ENCODE measurements at regions not wholly inside any gene's neighbourhood (a gene's known extent, or its start where the extent isn't known, plus 50 kb on each side); places are given as distances from the start of the nearest gene placed in this dataset.

- no peaks in the 10 kb centered on the region for H3K4me1 ChIP-seq (ENCODE audit: control insufficient read depth, insufficient read depth, low read length)
- no peaks in the 10 kb centered on the region for H3K27me3 ChIP-seq (ENCODE audit: control insufficient read depth, insufficient read depth, low read length, poor library complexity, severe bottlenecking)
- 92 to 99% methylated on average over 1 to 2 of the region's 2 CpGs for WGBS, 2 experiments
- no peaks in the 10 kb centered on the region for H3K36me3 ChIP-seq (ENCODE audit: control insufficient read depth, insufficient read depth, low read length)
- no peak overlapping the region for H3K4me3 ChIP-seq (ENCODE audit: insufficient read depth, low read depth, low read length)
- H3K27ac ChIP-seq (ENCODE audit: insufficient read depth, low read depth, low read length, poor library complexity, severe bottlenecking), result no peak overlapping the region
- H3K9me3 ChIP-seq (ENCODE audit: control insufficient read depth, low read length), result no peaks in the 10 kb centered on the region
Observed at GRCh38 chr18:66729442-66730239, 125.8 kb upstream of the CDH19 start.

GRCh38 chr18:66728951-66729350, 125.1 kb upstream of the CDH19 start:
- H3K27me3 ChIP-seq (ENCODE audit: control insufficient read depth, insufficient read depth, low read length, poor library complexity, severe bottlenecking), result no peaks in the 10 kb centered on the region
- no peaks in the 10 kb centered on the region for H3K36me3 ChIP-seq (ENCODE audit: control insufficient read depth, insufficient read depth, low read length)
- no peaks in the 10 kb centered on the region for H3K9me3 ChIP-seq (ENCODE audit: control insufficient read depth, low read length)
- no peaks in the 10 kb centered on the region for H3K4me1 ChIP-seq (ENCODE audit: control insufficient read depth, insufficient read depth, low read length)
- 89 to 92% methylated on average over 5 of the region's 5 CpGs for WGBS, 2 experiments
- no peak overlapping the region for H3K27ac ChIP-seq (ENCODE audit: insufficient read depth, low read depth, low read length, poor library complexity, severe bottlenecking)
- H3K4me3 ChIP-seq (ENCODE audit: insufficient read depth, low read depth, low read length), result no peak overlapping the region

- 67 to 83% methylated on average over 1 of the region's 1 CpG for WGBS, 2 experiments
- no peak overlapping the region for H3K4me3 ChIP-seq (ENCODE audit: insufficient read depth, low read depth, low read length)
- no peaks in the 10 kb centered on the region for H3K9me3 ChIP-seq (ENCODE audit: control insufficient read depth, low read length)
- H3K36me3 ChIP-seq (ENCODE audit: control insufficient read depth, insufficient read depth, low read length), result no peaks in the 10 kb centered on the region
- no peak overlapping the region for H3K27ac ChIP-seq (ENCODE audit: insufficient read depth, low read depth, low read length, poor library complexity, severe bottlenecking)
- no peaks in the 10 kb centered on the region for H3K4me1 ChIP-seq (ENCODE audit: control insufficient read depth, insufficient read depth, low read length)
- no peaks in the 10 kb centered on the region for H3K27me3 ChIP-seq (ENCODE audit: control insufficient read depth, insufficient read depth, low read length, poor library complexity, severe bottlenecking)
Observed at GRCh38 chr18:66727991-66728390, 124.1 kb upstream of the CDH19 start.

GRCh38 chr18:66724664-66725356, 120.9 kb upstream of the CDH19 start:
- Histone ChIP-seq H3K27me3 (ENCODE audit: control insufficient read depth, insufficient read depth, low read length, poor library complexity, severe bottlenecking) (no peaks in the 10 kb centered on the region), H3K9me3 (ENCODE audit: control insufficient read depth, low read length) (no peaks in the 10 kb centered on the region), H3K4me3 (ENCODE audit: insufficient read depth, low read depth, low read length) (no peak overlapping the region), H3K27ac (ENCODE audit: insufficient read depth, low read depth, low read length, poor library complexity, severe bottlenecking) (no peak overlapping the region), H3K4me1 (ENCODE audit: control insufficient read depth, insufficient read depth, low read length) (no peaks in the 10 kb centered on the region), H3K36me3 (ENCODE audit: control insufficient read depth, insufficient read depth, low read length) (no peaks in the 10 kb centered on the region)
- 93 to 100% methylated on average over 3 to 4 of the region's 5 CpGs for WGBS, 2 experiments

GRCh38 chr18:66722671-66723070, 118.8 kb upstream of the CDH19 start:
- no peak overlapping the region for H3K27ac ChIP-seq (ENCODE audit: insufficient read depth, low read depth, low read length, poor library complexity, severe bottlenecking)
- no peak overlapping the region for H3K4me3 ChIP-seq (ENCODE audit: insufficient read depth, low read depth, low read length)
- 94 to 96% methylated on average over 4 to 5 of the region's 5 CpGs for WGBS, 2 experiments
- H3K9me3 ChIP-seq (ENCODE audit: control insufficient read depth, low read length), result no peaks in the 10 kb centered on the region
- no peaks in the 10 kb centered on the region for H3K4me1 ChIP-seq (ENCODE audit: control insufficient read depth, insufficient read depth, low read length)
- H3K36me3 ChIP-seq (ENCODE audit: control insufficient read depth, insufficient read depth, low read length), result no peaks in the 10 kb centered on the region
- H3K27me3 ChIP-seq (ENCODE audit: control insufficient read depth, insufficient read depth, low read length, poor library complexity, severe bottlenecking), result no peaks in the 10 kb centered on the region

- Histone ChIP-seq H3K9me3 (ENCODE audit: control insufficient read depth, low read length) (no peaks in the 10 kb centered on the region), H3K4me3 (ENCODE audit: insufficient read depth, low read depth, low read length) (no peak overlapping the region), H3K27ac (ENCODE audit: insufficient read depth, low read depth, low read length, poor library complexity, severe bottlenecking) (no peak overlapping the region), H3K27me3 (ENCODE audit: control insufficient read depth, insufficient read depth, low read length, poor library complexity, severe bottlenecking) (no peaks in the 10 kb centered on the region), H3K4me1 (ENCODE audit: control insufficient read depth, insufficient read depth, low read length) (no peaks in the 10 kb centered on the region), H3K36me3 (ENCODE audit: control insufficient read depth, insufficient read depth, low read length) (no peaks in the 10 kb centered on the region)
- 91 to 92% methylated on average over 1 of the region's 1 CpG for WGBS, 2 experiments
Observed at GRCh38 chr18:66708646-66709045, 104.8 kb upstream of the CDH19 start.

GRCh38 chr18:66707473-66707872, 103.6 kb upstream of the CDH19 start:
- WGBS, 2 experiments, result 90 to 98% methylated on average over 3 to 4 of the region's 5 CpGs
- H3K4me3 ChIP-seq (ENCODE audit: insufficient read depth, low read depth, low read length), result no peak overlapping the region
- H3K27ac ChIP-seq (ENCODE audit: insufficient read depth, low read depth, low read length, poor library complexity, severe bottlenecking), result no peak overlapping the region
- H3K36me3 ChIP-seq (ENCODE audit: control insufficient read depth, insufficient read depth, low read length), result no peaks in the 10 kb centered on the region
- no peaks in the 10 kb centered on the region for H3K4me1 ChIP-seq (ENCODE audit: control insufficient read depth, insufficient read depth, low read length)
- H3K27me3 ChIP-seq (ENCODE audit: control insufficient read depth, insufficient read depth, low read length, poor library complexity, severe bottlenecking), result no peaks in the 10 kb centered on the region
- no peaks in the 10 kb centered on the region for H3K9me3 ChIP-seq (ENCODE audit: control insufficient read depth, low read length)

GRCh38 chr18:66695281-66695680, 91.4 kb upstream of the CDH19 start:
- Histone ChIP-seq H3K9me3 (ENCODE audit: control insufficient read depth, low read length) (no peaks in the 10 kb centered on the region), H3K4me3 (ENCODE audit: insufficient read depth, low read depth, low read length) (no peak overlapping the region), H3K27ac (ENCODE audit: insufficient read depth, low read depth, low read length, poor library complexity, severe bottlenecking) (no peak overlapping the region), H3K36me3 (ENCODE audit: control insufficient read depth, insufficient read depth, low read length) (no peaks in the 10 kb centered on the region), H3K4me1 (ENCODE audit: control insufficient read depth, insufficient read depth, low read length) (no peaks in the 10 kb centered on the region), H3K27me3 (ENCODE audit: control insufficient read depth, insufficient read depth, low read length, poor library complexity, severe bottlenecking) (no peaks in the 10 kb centered on the region)

- Histone ChIP-seq H3K36me3 (ENCODE audit: control insufficient read depth, insufficient read depth, low read length) (no peaks in the 10 kb centered on the region), H3K9me3 (ENCODE audit: control insufficient read depth, low read length) (no peaks in the 10 kb centered on the region), H3K4me3 (ENCODE audit: insufficient read depth, low read depth, low read length) (no peak overlapping the region), H3K27me3 (ENCODE audit: control insufficient read depth, insufficient read depth, low read length, poor library complexity, severe bottlenecking) (no peaks in the 10 kb centered on the region), H3K27ac (ENCODE audit: insufficient read depth, low read depth, low read length, poor library complexity, severe bottlenecking) (no peak overlapping the region), H3K4me1 (ENCODE audit: control insufficient read depth, insufficient read depth, low read length) (no peaks in the 10 kb centered on the region)
- 100% methylated on average over 1 of the region's 1 CpG for WGBS, 2 experiments
Observed at GRCh38 chr18:66694852-66695251, 91.0 kb upstream of the CDH19 start.

GRCh38 chr18:66687635-66688034, 83.7 kb upstream of the CDH19 start:
- no peaks in the 10 kb centered on the region for H3K27me3 ChIP-seq (ENCODE audit: control insufficient read depth, insufficient read depth, low read length, poor library complexity, severe bottlenecking)
- H3K4me3 ChIP-seq (ENCODE audit: insufficient read depth, low read depth, low read length), result no peak overlapping the region
- H3K4me1 ChIP-seq (ENCODE audit: control insufficient read depth, insufficient read depth, low read length), result peaks cover 5% of the 10 kb centered on the region
- H3K27ac ChIP-seq (ENCODE audit: insufficient read depth, low read depth, low read length, poor library complexity, severe bottlenecking), result no peak overlapping the region
- no peaks in the 10 kb centered on the region for H3K36me3 ChIP-seq (ENCODE audit: control insufficient read depth, insufficient read depth, low read length)
- WGBS, 2 experiments, result 93 to 96% methylated on average over 4 to 5 of the region's 5 CpGs
- no peaks in the 10 kb centered on the region for H3K9me3 ChIP-seq (ENCODE audit: control insufficient read depth, low read length)

Measured in ectodermal cell (in vitro differentiated cells).